ENCODE measurements at regions not wholly inside any gene's neighbourhood (a gene's known extent, or its start where the extent isn't known, plus 50 kb on each side); places are given as distances from the start of the nearest gene placed in this dataset.

DNA sequence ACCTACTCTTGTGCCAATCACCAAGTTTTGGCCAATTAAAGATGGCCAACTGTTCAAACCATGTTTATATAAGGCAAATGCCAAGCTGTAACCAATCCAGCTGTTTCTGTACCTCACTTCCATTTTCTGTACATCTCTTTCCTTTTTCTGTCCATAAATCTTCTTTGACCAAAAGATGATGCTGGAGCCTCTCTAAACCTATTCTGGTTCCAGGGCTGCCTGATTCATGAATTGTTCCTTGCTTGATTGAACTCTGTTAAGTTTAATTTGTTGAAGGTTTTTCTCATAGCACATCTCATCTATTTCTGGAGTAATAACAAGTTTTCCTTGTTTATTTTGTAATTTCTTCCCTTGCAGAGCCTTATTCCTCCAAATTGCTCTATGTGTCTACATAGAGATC, 115.3 kb upstream of the SMAD3 start:
- no peak for DNase-seq

DNA sequence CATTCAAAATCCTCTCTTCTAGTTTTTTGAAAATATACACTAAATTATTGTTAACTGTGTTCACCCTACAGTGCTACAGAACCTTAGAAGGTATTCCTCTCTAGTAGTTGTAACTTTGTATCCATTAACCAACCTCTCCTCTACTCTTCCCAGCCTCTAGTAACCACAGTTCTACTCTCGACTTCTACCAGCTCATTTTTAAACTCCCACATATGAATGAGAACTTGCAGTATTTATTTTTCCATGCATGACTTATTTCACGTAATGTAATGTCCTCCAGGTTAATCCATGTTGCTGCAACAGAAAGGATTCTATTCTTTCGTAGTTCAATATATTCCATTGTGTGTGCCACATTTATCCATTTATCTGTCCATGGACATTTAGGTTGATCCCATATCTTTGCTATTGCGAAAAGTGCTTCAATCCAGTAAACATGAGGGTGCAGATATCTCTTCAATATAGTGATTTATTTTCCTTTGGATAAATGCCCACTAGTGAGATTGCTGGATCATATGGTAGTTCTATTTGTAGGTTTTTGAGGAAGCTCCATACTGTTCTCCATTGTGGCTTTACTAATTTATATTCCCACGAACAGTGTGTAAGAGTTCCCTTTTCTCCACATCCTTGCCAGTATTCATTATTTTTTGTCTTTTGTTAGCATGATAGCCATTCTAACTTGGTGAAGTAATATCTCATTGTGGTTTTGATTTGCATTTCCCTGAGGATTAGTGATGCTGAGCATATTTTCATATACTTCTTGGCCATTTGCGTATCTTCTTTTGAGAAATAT, 113.7 kb upstream of the SMAD3 start:
- no peak for DNase-seq

DNA sequence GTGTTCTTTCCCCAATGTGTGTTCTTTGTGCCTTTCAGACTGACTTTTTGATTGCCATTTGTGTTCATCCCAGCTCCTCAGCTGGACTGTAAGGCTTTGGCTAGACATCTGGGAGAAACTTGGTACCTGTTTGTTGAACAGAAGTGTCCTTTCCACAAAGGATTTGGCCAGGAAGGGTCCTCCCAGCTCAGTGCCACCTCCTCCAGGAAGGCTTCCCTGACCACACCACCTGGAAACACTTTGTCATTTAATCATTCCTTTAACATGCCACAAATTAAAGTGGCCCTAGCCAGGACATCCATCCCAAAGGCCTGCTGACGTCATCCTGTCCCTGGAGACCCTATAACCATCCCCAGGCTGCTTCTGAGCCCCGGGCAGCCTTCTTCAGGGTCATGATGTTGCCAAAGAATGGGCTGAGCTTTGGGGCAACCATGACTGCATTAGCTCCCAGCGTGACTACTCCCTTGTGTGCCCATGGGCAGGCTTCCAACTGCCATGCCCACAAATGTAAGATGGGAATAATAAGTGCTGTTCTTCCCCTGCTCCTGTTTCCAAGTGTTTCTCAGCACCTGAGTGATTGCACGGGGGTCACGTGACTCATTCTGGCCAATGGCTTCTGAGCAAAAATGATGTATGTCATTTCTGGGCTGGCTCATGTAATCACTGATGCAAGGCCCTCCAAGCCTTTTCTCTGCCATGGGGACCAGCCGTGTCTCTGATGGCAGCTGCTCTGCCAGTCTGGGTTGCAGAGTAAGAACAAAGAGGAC, 112.5 kb upstream of the SMAD3 start:
- no peak for DNase-seq

DNA sequence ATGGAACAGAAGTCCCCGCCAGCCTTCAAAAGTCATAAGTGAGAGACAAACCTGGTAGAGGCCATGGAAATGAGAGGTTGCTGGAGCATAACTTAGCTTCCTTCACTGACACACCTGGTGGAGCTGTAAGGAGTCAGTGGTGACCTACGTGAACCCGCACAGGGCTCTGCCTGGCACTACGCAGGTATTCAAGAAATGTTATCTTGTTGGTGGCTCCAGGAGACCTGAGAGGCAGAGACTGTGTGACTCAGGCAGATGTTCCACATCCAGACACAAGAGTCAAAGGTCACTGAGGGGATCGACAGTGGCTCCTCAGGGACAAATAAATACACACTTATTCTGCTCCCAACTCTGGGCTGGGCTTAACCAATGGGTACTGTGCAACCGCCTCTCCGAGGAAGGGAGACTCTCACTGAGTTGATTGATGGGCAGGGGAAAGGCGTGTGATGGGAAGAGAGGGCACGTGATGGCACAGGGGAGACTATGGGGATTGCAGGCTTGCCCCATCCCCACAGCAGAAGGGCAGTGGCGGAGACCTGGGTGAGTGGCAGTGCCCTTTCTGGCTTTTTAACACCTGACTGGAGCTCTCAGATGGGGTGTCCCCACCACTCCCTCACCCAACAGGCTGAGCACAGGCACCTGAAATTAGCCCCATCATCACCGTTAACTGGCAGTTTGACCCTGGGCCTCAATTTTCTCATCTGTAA, 111.7 kb upstream of the SMAD3 start:
- no peak for DNase-seq

DNA sequence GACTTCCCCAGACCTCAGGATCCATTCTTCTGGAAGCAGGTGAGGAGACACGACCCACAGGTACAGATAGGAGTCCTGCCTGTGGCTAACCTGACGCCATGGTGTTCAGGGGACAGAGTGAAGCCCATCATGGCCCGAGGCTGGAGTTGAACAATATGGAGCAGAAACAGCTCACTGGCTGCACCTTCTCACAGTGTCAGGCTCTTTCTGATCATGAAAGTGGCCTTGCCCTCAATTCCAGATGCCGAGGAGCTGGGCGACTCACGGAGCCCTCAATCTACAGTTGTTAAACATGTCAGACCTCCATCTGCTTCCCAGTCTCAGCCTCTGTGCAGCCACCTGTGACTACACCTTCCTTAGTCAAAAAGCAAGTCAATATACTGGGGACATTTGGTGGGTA, 110.8 kb upstream of the SMAD3 start:
- no peak for DNase-seq

DNA sequence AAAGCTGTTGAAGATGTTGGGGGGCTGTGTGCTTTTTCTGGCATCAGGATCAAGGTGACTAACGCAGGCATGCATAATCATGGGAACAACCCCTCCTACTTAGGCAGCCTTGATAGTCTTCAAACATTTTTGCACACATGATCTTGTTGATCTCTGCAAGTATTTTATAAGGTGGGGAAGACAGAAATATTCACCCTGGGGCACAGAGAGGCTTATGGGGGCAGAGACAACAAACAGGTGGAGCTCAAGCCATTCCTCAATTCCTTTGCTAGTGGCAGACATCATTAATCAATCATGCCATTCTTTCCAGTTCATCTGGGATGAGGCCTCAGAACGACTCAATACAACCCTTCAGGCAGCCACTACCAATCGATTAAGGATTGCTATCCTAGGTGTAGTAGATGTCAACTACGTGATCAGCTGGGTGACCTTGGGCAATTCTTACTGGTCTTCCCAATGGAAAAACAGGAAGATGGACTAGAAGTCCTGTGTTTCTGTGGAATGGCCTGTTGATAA, 110.3 kb upstream of the SMAD3 start:
- DNase-seq, result no peak

DNA sequence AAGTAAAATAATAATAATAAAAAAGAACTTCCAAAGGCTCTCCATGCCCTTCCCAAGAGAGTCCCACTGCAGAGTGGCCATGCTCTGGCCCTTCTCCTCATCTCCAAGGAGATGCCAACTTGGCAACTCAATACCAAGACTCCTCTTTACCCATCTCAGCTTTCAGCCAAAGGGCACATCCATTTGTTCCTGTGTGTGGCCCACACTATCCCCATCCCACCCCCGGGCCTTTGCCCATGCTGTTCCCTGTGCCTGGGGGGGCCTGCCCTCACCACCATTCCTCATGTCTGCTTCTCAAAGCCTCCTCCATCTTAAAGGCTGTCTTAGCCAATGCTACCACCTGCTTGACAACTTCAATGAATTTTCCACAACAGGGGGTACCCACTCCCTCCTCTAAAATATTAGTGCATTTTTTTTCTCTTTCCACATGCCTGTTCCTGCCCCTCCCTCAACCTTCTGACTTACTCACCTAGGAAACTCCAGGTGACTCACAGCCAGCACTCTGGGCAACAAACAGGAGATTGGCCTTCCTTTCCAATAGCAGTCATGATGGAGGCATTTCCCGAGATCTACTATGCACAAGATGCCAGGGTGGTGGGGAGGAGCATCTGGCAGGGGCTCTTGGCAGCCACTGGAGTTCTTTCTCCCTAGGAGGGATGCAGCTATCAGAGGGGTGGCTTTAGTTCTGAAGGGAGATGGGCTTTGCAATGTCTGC, 109.4 kb upstream of the SMAD3 start:
- DNase-seq, result no peak

DNA sequence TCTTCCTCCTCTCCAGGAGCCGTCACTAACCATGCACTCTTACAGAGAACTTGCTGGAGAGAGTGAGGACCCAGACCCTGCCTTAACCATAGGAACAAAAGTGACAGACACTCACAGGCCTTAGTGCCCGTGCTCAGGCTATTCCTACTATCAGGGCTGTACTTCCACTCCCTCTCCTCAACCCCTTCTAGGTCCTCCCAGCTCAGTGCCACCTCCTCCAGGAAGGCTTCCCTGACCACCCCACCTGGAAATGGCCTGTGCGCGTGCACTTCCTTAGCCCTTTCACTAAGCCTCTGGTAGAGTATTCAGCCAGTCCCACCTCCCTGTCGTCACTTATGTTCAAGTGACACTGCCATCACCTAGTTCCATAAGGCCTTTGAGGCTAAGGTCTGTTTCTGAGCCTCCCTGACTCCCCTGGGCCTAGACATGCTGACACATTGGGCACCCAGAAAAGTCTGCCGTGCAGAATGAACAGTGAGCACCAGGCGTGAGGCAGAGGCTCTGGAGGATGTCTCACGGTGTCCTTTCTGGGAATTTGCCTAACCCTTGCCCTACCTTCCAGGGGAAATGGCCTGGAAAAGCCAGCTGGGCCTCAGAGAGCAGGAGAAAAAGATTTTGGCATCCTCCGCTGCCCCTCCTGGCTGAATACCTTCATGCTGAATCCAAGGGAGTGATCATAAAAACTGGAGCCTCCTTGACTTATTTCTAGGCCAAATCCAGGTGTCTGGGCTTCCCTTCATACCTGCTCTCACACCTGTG, 108.6 kb upstream of the SMAD3 start:
- no peak for DNase-seq

DNA sequence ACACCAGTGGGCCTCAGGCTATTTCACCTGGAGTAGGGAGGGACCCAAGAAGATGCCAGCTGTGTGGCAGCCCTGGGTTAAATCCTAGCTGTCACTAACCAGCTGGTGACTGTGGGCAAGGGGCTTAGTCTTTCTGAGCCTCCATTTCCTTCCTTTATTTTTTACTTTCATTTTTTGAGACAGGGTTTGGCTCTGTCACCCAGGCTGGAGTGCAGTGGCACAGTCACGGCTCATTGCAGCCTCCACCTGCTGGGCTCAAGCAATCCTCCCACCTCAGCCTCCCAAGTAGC, 108.0 kb upstream of the SMAD3 start:
- DNase-seq, result no peak

DNA sequence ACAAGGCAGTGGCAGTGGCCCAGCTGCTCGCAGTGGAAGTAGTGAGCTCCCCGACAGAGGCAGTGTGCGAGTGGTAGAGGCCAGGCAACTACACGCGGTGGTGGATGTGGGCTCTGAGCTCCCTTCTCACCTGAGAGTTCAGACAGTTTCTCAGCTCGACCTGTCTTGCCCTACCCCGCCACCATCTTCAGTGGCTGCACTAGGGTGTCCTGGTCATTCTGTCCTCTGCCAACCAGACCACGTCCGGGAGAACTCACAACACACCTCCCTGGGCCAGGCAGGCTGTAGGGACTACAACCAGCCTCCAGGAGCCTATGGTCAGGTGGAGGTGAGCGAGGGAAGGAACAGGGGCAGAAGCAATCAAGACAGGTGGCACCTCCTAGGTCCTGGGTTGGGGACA, 106.3 kb upstream of the SMAD3 start:
- DNase-seq, result no peak

DNA sequence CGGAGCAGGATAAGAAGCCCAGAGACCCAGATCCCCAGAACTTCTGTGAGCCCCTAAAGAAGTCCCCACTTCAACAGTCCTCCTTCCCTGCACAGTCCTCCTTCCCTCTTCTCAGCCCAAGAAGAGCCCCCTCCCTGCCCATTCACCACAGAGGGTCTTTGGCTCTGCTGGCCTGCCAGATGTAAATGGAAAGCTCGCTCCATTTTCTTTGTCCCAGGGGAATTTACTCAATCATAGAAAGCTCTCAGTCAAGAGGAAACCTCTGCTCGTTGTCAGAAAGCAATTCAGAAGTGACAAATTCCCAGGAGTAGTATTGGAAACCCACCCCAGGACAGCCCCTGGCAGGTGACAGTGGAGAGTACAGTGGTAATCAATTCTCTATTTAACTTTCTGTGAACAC, 105.5 kb upstream of the SMAD3 start:
- DNase-seq, result no peak

DNA sequence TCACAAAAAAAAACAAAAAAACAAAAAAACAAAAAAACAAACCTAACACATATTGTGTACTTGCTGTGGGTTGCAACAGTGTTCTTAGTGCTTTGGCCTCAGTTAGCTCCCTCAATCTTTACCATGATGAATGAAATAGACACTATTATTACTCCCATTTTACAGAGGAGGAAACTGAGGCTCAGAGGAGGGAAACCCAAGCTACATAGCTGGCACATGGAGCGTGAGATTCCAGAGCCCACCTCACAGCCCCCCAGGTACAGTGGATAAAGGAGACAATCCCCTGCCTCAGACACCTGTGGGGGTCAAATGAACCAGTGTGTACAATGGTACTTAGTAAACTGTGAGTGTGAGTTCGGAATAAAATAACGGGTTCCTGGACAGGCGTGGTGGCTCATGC, 104.9 kb upstream of the SMAD3 start:
- no peak for DNase-seq

DNA sequence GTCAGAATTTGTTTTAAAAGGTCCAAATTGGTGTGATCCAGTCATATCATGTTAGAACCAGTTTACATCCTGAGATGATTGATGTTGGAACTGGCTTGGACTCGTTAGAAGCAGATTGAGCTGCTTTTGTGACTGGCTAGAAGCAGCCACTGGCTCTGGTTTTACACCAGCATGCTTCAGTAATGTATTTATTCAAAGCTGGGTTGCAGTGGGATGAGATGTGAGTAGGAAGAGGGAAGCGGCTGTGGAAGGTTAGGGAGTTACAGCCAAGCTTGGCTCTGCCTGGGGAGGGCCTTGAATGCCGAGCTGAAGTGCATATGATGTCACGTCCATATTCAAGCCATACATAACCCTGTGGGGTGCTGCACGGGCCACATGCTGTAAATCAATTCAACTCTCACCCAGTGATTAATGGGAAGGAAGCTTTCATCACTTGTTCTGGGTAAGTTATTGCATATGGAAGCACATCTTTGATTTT, 104.0 kb upstream of the SMAD3 start:
- no peak for DNase-seq

DNA sequence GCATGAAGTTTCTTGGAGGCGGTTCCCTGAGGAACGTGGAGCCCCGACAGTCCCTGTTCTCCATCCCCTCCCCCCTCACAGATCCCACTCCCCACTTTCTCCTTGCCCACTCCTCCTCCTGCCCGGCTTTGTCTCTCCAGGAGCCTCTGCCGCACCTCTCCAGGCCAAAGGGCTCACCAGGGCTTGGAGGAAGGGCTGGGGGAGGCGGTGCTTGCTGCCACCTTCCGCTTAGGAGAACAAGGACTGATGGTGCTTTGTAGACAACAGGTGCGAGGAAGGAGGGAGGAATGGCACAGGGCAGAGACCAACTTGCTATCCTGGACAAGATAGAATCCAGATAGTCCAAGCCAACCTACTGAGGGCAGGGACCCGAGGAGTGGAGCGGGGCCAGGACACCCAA, 103.5 kb upstream of the SMAD3 start:
- no peak for DNase-seq

DNA sequence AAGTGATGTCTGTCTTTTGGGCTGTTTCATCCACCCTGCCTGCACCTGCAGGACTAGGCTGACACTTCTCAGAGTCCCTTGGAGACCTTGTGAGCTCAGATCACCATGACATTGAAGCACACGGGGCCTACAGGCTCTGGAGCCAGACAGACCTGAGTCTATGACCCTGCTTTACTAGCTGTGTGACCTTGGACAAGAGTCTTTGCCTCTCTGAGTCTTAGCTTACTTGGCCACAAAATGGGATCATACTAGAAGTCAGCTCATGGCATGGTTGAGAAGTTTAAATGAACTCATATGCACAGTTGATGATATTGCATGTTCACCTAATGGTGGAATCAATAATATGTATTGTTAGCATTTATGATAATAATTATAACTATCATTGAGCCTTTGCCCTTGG, 102.9 kb upstream of the SMAD3 start:
- DNase-seq, result no peak

DNA sequence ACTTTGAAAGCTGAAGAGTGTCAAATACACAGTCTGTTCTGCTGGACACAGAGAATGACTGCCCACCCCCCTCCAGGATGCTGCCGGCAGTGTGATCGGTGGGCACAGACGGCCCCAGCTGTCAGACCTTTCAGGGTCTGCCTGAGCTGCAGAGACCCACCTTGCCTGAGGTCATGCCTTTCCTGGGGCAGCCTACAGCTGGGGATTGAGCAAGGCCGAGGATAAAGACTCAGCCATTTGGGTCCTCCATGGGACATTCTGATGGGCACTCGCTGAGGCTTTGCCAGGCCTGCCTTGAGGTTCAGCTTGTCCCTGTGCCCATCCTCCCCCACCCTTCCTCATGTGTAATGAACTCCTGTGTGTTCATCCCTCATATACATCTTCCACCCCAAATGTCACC, 102.3 kb upstream of the SMAD3 start:
- DNase-seq, result no peak

DNA sequence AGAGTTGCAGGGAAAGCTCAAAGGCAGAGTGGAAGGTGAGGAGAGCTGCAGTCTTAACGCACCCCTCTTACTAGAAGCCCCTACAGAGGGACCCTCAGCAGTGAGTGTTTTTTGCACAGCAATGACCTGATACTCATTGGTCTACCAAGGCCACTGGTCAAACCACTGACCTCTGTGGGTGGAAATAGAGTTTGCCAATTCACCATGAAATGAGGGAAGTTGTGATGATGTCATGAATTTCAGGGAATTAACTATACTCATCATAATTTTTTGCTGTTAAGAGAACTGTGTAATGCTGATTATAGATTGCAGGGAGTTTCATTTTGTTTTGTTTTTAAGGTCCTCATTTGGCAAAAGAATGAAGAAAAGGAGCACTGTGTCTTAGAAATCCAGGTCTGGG, 101.7 kb upstream of the SMAD3 start:
- DNase-seq, result no peak

DNA sequence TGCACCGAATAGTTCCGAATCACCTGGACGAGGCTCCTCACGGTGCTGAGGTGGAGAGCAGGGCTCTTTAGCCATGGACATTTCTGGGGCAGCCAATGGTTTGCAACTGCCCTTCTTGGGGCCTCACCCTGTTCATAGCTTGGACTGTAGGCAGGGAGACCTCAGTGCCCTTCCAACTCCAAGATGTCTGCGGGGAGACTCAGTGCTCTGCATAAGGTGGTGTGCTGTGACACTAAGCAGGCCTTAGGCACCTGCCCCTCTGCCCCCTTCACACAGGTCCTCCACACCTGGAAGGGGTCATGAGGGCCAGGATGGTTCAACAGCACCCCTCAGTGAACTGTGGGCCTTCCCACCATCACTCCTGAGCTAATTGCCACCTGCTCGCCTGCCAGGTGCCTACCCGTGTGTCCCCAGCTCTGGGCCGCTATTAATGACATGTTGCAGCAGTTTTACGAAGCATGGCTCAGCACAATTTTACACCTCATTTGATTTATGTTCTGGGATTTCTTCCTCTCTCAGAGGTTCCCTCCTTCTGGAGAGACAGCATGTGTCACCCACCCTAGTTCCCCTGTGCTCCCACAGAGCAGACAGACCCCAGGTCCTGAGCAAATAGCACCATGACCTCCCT, 101.2 kb upstream of the SMAD3 start:
- no peak for DNase-seq

DNA sequence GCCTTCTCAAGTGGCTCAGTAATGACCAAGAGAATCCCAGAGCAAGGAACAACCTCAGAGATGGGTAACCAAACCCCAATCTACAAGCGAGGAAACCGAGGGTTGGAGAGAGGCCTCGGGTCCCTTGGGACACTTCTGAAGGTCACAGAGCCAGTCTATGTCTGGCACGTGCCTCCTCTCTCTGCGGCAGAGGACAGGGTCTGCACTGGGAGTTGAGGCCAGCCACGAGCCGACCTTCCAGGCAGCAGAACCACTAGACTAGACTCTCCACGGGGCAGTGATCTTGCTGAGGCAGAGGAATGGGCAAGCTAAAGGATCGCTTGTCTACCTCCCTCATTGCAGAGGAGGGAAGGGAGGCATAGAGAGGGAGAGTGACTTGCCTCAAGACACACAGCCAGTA, 100.6 kb upstream of the SMAD3 start:
- no peak for DNase-seq

DNA sequence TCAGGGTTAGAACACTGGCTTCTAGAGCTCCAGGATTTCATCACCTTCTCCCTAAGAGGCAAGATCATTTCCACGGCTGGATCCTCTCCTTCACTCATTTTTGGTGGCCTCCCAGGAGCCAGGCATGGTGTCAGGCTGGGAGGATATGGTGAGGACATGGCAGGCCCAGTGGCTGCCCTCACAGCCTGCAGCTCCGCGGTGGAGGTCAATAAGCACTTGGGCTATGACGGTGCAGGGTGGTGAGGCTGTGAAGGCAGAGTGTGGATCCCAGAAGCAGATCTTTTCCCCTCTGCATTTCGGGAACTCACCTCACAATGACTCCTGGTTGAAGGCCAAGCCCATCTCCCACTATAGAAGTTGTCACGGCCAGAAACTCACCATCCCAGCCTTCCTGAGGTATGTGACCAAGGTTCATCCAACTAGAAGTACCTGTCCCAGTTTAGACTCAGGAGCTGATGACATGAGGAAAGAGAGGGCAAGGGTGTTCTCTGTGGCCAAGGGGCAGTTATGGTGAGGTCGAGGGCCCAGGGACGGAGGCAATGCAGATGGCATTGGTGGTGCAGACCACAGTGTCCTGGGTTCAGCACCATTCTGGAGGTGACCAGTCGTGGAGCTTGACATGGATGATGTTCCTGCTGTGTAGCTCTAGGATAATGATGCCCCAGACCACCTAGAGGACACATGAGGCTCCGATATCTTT, 100.1 kb upstream of the SMAD3 start:
- DNase-seq, result no peak

DNA sequence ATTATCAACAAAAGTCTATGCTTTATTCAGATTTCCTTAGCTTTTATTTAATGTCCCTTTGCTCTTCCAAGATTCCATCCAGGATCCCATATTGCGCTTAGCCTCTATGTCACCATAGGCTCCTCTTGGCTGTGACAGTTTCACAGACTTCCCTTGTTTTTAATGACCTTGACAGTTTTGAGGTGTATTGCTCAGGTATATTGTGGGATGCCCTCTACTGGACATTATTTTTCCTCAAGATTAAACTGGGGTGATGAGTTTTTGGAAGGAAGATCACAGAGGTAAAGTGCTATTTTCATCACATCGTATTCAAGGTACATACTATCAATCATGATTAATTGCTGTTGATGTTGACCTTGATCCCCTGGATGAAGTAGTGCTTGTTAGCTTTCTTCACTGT, 99.1 kb upstream of the SMAD3 start:
- no peak for DNase-seq

Data from amniotic stem cell (primary cell).